ENCODE measurements at regions not wholly inside any gene's neighbourhood (a gene's known extent, or its start where the extent isn't known, plus 50 kb on each side); places are given as distances from the start of the nearest gene placed in this dataset.

DNA sequence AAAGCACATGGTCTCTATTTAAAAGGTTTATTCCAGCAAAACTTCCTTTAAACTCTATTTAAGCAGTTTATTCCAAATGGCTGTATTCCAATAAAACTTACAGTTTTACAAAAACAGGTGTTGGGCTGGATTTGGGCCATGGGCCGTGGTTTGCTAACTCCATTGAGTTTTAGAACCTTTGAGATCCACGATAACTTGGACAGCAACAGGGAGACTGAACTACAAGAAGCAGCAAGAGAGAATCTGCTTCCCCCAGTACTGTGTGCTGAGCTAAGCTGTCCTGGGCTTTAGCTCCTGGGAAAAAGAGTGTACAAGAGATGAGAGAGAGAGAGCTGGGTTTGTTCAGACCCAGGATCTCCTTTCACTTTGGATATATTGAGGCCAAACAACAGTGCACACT is 204.0 kb upstream of the CELF2 start:
- in situ Hi-C loops (cut with MboI; ENCODE audit: low pct_unique_long_range_greater_than_20kb, low sequenced_read_pairs, unreplicated experiment), result no loop called here
- DNase-seq (ENCODE audit: low spot score), result no peak
- TF ChIP-seq, protein P1, sequence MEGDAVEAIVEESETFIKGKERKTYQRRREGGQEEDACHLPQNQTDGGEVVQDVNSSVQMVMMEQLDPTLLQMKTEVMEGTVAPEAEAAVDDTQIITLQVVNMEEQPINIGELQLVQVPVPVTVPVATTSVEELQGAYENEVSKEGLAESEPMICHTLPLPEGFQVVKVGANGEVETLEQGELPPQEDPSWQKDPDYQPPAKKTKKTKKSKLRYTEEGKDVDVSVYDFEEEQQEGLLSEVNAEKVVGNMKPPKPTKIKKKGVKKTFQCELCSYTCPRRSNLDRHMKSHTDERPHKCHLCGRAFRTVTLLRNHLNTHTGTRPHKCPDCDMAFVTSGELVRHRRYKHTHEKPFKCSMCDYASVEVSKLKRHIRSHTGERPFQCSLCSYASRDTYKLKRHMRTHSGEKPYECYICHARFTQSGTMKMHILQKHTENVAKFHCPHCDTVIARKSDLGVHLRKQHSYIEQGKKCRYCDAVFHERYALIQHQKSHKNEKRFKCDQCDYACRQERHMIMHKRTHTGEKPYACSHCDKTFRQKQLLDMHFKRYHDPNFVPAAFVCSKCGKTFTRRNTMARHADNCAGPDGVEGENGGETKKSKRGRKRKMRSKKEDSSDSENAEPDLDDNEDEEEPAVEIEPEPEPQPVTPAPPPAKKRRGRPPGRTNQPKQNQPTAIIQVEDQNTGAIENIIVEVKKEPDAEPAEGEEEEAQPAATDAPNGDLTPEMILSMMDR (IDR thresholded peaks at IDR 0.05; ENCODE audit: extremely low read depth, insufficient read depth, missing control alignments), result no peak

GRCh38 chr10:10814069-10814468 is 203.6 kb upstream of the CELF2 start:
- in situ Hi-C loops (cut with MboI; ENCODE audit: low pct_unique_long_range_greater_than_20kb, low sequenced_read_pairs, unreplicated experiment), result no loop called here
- TF ChIP-seq, protein P1 (IDR thresholded peaks at IDR 0.05; ENCODE audit: extremely low read depth, insufficient read depth, missing control alignments), result no peak
- DNase-seq (ENCODE audit: low spot score), result no peak

GRCh38 chr10:10816447-10816846 is 201.2 kb upstream of the CELF2 start:
- in situ Hi-C loops (cut with MboI; ENCODE audit: low pct_unique_long_range_greater_than_20kb, low sequenced_read_pairs, unreplicated experiment), result no loop called here
- TF ChIP-seq, protein P1 (IDR thresholded peaks at IDR 0.05; ENCODE audit: extremely low read depth, insufficient read depth, missing control alignments), result no peak
- DNase-seq (ENCODE audit: low spot score), result no peak

GRCh38 chr10:10817609-10818008 is 200.1 kb upstream of the CELF2 start:
- TF ChIP-seq, protein P1 (IDR thresholded peaks at IDR 0.05; ENCODE audit: extremely low read depth, insufficient read depth, missing control alignments), result no peak
- no peak for DNase-seq (ENCODE audit: low spot score)
- in situ Hi-C loops (cut with MboI; ENCODE audit: low pct_unique_long_range_greater_than_20kb, low sequenced_read_pairs, unreplicated experiment), result no loop called here

DNA sequence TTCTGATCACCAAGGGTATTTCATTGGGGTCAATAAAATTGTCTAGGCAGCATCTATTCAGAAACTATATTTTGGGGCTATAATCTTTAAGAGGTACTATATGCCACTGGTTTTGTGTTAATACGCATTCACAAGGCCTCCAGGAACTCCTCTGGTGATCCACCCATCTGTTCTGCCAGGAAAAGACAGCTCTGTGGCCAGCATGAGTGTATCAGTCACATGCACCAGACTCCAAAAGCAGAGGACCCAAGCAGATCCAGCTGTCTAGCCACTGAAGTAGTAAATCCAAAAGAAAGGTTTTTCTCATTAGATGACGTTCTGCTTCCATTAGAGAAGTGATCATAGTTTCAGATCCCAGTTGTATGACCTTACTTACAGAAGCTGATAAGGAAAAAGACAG is 199.6 kb upstream of the CELF2 start:
- in situ Hi-C loops (cut with MboI; ENCODE audit: low pct_unique_long_range_greater_than_20kb, low sequenced_read_pairs, unreplicated experiment), result no loop called here

GRCh38 chr10:10819206-10819856 is 198.3 kb upstream of the CELF2 start:
- in situ Hi-C loops (cut with MboI; ENCODE audit: low pct_unique_long_range_greater_than_20kb, low sequenced_read_pairs, unreplicated experiment), result no loop called here
- TF ChIP-seq, protein P1 (IDR thresholded peaks at IDR 0.05; ENCODE audit: extremely low read depth, insufficient read depth, missing control alignments), result no peak
- DNase-seq (ENCODE audit: low spot score), result no peak

More for the DNA sequence above, 199.6 kb upstream of the CELF2 start:
- TF ChIP-seq, protein P1 (IDR thresholded peaks at IDR 0.05; ENCODE audit: extremely low read depth, insufficient read depth, missing control alignments), result no peak
- no peak for DNase-seq (ENCODE audit: low spot score)

Measured in GM13977 (cell line).